ENCODE measurements at regions not wholly inside any gene's neighbourhood (a gene's known extent, or its start where the extent isn't known, plus 50 kb on each side); places are given as distances from the start of the nearest gene placed in this dataset.

DNA sequence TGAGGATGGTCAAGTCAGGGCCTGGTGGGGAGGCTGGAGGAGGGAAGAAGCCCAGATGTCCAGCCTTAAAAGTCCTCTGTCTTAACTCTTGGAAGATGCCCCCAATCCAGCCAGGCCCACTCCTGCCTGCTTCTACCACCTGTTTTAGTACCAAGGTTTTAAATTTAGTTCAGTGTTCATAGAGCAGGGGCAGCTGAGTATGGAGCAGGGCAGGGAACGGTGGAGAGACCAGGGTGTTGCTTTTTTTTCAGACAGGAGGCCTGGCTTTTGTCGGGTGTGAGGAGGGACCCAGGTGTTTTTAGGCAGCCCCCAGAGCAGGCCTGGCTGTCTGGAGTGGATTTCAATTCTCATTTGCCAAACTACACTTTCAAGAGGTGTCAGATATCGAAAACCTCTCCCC, 278.8 kb downstream of the CDC5L start:
- ChIA-PET CTCF (no interaction called here), POLR2A (no interaction called here)
- intact Hi-C loops (cut with micrococcal nuclease; ENCODE audit: unreplicated experiment) (no loop called here), in situ Hi-C loops (cut with HindIII; ENCODE audit: low pct_unique_long_range_greater_than_20kb, low sequenced_read_pairs) (no loop called here)
- Histone ChIP-seq H3K27me3 (ENCODE audit: control insufficient read depth, insufficient read depth, low read length) (no peaks in the 10 kb centered on the region), H3K9me3 (ENCODE audit: control insufficient read depth, insufficient read depth, low read depth, low read length) (no peaks in the 10 kb centered on the region), H3K27ac (ENCODE audit: low read length) (0 out of 2 replicates have a peak overlapping the region, but pooled peaks have one; percentile 10), H3K4me3 (ENCODE audit: low read depth in 2 of 2, low read length in 2 of 2) (no peak overlapping the region), H3K36me3 (ENCODE audit: control insufficient read depth, insufficient read depth, low read length) (no peaks in the 10 kb centered on the region), H3K4me1 (ENCODE audit: control insufficient read depth, insufficient read depth, low read length) (0 out of 2 replicates have a peak, but pooled peaks cover 5% of the 10 kb centered on the region)
- TF ChIP-seq SIN3A (IDR thresholded peaks at IDR 0.05; ENCODE audit: borderline replicate concordance, insufficient read depth, low read depth, low read length) (no peak), POLR2AphosphoS5 (IDR thresholded peaks at IDR 0.05; ENCODE audit: low read depth, low read length) (no peak), TCF7L2 (IDR thresholded peaks at IDR 0.05; ENCODE audit: low read depth, low read length) (no peak)
- TF ChIP-seq, protein P1, sequence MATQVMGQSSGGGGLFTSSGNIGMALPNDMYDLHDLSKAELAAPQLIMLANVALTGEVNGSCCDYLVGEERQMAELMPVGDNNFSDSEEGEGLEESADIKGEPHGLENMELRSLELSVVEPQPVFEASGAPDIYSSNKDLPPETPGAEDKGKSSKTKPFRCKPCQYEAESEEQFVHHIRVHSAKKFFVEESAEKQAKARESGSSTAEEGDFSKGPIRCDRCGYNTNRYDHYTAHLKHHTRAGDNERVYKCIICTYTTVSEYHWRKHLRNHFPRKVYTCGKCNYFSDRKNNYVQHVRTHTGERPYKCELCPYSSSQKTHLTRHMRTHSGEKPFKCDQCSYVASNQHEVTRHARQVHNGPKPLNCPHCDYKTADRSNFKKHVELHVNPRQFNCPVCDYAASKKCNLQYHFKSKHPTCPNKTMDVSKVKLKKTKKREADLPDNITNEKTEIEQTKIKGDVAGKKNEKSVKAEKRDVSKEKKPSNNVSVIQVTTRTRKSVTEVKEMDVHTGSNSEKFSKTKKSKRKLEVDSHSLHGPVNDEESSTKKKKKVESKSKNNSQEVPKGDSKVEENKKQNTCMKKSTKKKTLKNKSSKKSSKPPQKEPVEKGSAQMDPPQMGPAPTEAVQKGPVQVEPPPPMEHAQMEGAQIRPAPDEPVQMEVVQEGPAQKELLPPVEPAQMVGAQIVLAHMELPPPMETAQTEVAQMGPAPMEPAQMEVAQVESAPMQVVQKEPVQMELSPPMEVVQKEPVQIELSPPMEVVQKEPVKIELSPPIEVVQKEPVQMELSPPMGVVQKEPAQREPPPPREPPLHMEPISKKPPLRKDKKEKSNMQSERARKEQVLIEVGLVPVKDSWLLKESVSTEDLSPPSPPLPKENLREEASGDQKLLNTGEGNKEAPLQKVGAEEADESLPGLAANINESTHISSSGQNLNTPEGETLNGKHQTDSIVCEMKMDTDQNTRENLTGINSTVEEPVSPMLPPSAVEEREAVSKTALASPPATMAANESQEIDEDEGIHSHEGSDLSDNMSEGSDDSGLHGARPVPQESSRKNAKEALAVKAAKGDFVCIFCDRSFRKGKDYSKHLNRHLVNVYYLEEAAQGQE (IDR thresholded peaks at IDR 0.05; ENCODE audit: insufficient read depth in 1 of 2, low read depth in 2 of 2, low read length in 1 of 2) = no peak
- TF ChIP-seq, protein P2, sequence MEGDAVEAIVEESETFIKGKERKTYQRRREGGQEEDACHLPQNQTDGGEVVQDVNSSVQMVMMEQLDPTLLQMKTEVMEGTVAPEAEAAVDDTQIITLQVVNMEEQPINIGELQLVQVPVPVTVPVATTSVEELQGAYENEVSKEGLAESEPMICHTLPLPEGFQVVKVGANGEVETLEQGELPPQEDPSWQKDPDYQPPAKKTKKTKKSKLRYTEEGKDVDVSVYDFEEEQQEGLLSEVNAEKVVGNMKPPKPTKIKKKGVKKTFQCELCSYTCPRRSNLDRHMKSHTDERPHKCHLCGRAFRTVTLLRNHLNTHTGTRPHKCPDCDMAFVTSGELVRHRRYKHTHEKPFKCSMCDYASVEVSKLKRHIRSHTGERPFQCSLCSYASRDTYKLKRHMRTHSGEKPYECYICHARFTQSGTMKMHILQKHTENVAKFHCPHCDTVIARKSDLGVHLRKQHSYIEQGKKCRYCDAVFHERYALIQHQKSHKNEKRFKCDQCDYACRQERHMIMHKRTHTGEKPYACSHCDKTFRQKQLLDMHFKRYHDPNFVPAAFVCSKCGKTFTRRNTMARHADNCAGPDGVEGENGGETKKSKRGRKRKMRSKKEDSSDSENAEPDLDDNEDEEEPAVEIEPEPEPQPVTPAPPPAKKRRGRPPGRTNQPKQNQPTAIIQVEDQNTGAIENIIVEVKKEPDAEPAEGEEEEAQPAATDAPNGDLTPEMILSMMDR (IDR thresholded peaks at IDR 0.05) = no peak
- ATAC-seq (no peak), DNase-seq (ENCODE audit: low read depth, low spot score) (no peak)
- no TSS peak for BruUV-seq (replicated peaks)

- TF ChIP-seq, protein P2 (IDR thresholded peaks at IDR 0.05) = no peak
- TF ChIP-seq POLR2AphosphoS5 (IDR thresholded peaks at IDR 0.05; ENCODE audit: low read depth, low read length) (no peak), TCF7L2 (IDR thresholded peaks at IDR 0.05; ENCODE audit: low read depth, low read length) (no peak), SIN3A (IDR thresholded peaks at IDR 0.05; ENCODE audit: borderline replicate concordance, insufficient read depth, low read depth, low read length) (no peak)
- H3K4me3 ChIP-seq (ENCODE audit: low read depth in 2 of 2, low read length in 2 of 2) = no peak overlapping the region
- DNase-seq (ENCODE audit: low read depth, low spot score) = no peak
- intact Hi-C loops (cut with micrococcal nuclease; ENCODE audit: unreplicated experiment) (no loop called here), in situ Hi-C loops (cut with HindIII; ENCODE audit: low pct_unique_long_range_greater_than_20kb, low sequenced_read_pairs) (no loop called here)
- H3K27me3 ChIP-seq (ENCODE audit: control insufficient read depth, insufficient read depth, low read length) = no peaks in the 10 kb centered on the region
- ChIA-PET POLR2A (no interaction called here), CTCF (no interaction called here)
- no peak for ATAC-seq
- no TSS peak for BruUV-seq (replicated peaks)
- no peaks in the 10 kb centered on the region for H3K36me3 ChIP-seq (ENCODE audit: control insufficient read depth, insufficient read depth, low read length)
- H3K9me3 ChIP-seq (ENCODE audit: control insufficient read depth, insufficient read depth, low read depth, low read length) = no peaks in the 10 kb centered on the region
- 0 out of 2 replicates have a peak, but pooled peaks cover 5% of the 10 kb centered on the region for H3K4me1 ChIP-seq (ENCODE audit: control insufficient read depth, insufficient read depth, low read length)
- no peak overlapping the region; the same call in 1 of the 2 replicates for H3K27ac ChIP-seq (ENCODE audit: low read length)
Measured at GRCh38 chr6:44667226-44667625, 279.7 kb downstream of the CDC5L start.
